Hepatocyte (in vitro differentiated cells): ENCODE measurements at regions not wholly inside any gene's neighbourhood (a gene's known extent, or its start where the extent isn't known, plus 50 kb on each side); places are given as distances from the start of the nearest gene placed in this dataset.

Source experiments
- DNase-seq: peaks from one replicate; pipeline ENCODE4 v3.0.0-alpha.2; 2016; ENCODE audit warnings: low spot score
- H2AFZ ChIP-seq: fragments of 200-600 bp; sonication (generic); 2 replicates; pipeline ENCODE4 v1.6.0; 2016; ENCODE audit warnings: antibody characterized with exemption, mild to moderate bottlenecking
- H3K27ac ChIP-seq: fragments of 200-600 bp; sonication (generic); 2 replicates; pipeline ENCODE4 v1.5.1; 2016; ENCODE audit warnings: mild to moderate bottlenecking
- H3K27me3 ChIP-seq: fragments of 200-600 bp; sonication (generic); 2 replicates; pipeline ENCODE4 v1.6.1; 2016
- H3K36me3 ChIP-seq: fragments of 200-600 bp; sonication (generic); replicated peaks from 2 replicates; pipeline ENCODE4 v1.5.1; 2016; ENCODE audit warnings: low read depth; ENCODE audit not compliant: insufficient read depth
- H3K4me1 ChIP-seq: fragments of 200-600 bp; sonication (generic); 2 replicates; pipeline ENCODE4 v1.5.1; 2016; ENCODE audit warnings: mild to moderate bottlenecking, moderate library complexity; ENCODE audit not compliant: insufficient read depth
- H3K4me2 ChIP-seq: fragments of 200-600 bp; sonication (generic); 2 replicates; pipeline ENCODE4 v1.6.0; 2016
- H3K4me3 ChIP-seq: fragments of 200-600 bp; sonication (generic); 2 replicates; pipeline ENCODE4 v1.5.1; 2016; ENCODE audit warnings: mild to moderate bottlenecking
- H3K79me2 ChIP-seq: fragments of 200-600 bp; sonication (generic); 2 replicates; pipeline ENCODE4 v1.6.0; 2017; ENCODE audit warnings: mild to moderate bottlenecking
- H3K9me2 ChIP-seq: fragments of 200-600 bp; sonication (generic); replicated peaks from 2 replicates; pipeline ENCODE4 v1.6.0; 2017; ENCODE audit warnings: mild to moderate bottlenecking; ENCODE audit not compliant: insufficient read depth
- H3K9me3 ChIP-seq: fragments of 200-600 bp; sonication (generic); 2 replicates; pipeline ENCODE4 v1.5.1; 2016; ENCODE audit warnings: low read depth, mild to moderate bottlenecking
- H4K20me1 ChIP-seq: fragments of 200-600 bp; sonication (generic); 2 replicates; pipeline ENCODE4 v1.6.0; 2016; ENCODE audit warnings: mild to moderate bottlenecking; ENCODE audit not compliant: insufficient read depth, poor library complexity, severe bottlenecking
- EZH2 ChIP-seq: fragments of 200-600 bp; sonication (generic); IDR thresholded peaks from 2 replicates; pipeline ENCODE4 v1.6.1; 2016; ENCODE audit warnings: antibody characterized with exemption, mild to moderate bottlenecking, borderline replicate concordance
- EZH2phosphoT487 ChIP-seq: fragments of 200-600 bp; sonication (generic); IDR thresholded peaks from one replicate; pipeline ENCODE4 v1.6.1; 2018; ENCODE audit warnings: antibody characterized with exemption, mild to moderate bottlenecking, low read depth, moderate library complexity; ENCODE audit not compliant: unreplicated experiment, severe bottlenecking
- WGBS: methylation state at CpG from one replicate; pipeline ENCODE4 v1.1.6; 2016; ENCODE audit warnings: low lambda C conversion rate; ENCODE audit errors: missing lambda C conversion rate; 5-methylcytosine and 5-hydroxymethylcytosine counted together
- TF ChIP-seq, protein P1 (sequence below): fragments of 200-600 bp; sonication (generic); IDR thresholded peaks from 2 replicates; pipeline ENCODE4 v1.5.1; 2016; ENCODE audit warnings: antibody characterized with exemption, mild to moderate bottlenecking; ENCODE audit not compliant: poor library complexity

GRCh38 chr16:5801396-5801795 lies 703.8 kb upstream of the EEF2KMT start:
- no peaks in the 10 kb centered on the region for H3K9me2 ChIP-seq
- no peak for DNase-seq
- WGBS: 90% methylated on average over 8 of the region's 8 CpGs

DNA sequence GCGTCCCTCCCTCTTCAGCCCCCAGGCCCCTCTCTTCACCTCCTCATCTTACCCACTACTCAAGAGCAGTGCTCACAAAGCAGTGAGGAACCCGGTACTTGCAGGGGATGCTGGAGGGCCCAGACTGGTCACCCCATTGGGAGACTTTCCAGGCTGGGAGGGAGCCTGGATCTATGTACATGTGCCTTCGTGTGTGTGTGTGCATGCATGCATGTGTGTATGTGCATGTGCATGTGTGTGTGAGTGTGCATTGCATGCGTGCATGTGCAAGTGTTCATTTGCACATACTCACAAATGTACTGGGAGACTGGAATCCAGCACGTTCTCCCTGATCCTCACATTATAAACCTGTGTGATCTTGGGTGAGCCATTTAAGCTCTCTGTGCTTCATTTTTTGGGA lies 696.0 kb upstream of the EEF2KMT start:
- Histone ChIP-seq H3K36me3 (no peaks in the 10 kb centered on the region), H3K4me3 (no peak overlapping the region), H3K4me2 (no peak overlapping the region), H3K9me3 (no peaks in the 10 kb centered on the region), H3K79me2 (no peaks in the 10 kb centered on the region), H3K9me2 (no peaks in the 10 kb centered on the region), H4K20me1 (no peaks in the 10 kb centered on the region), H3K27me3 (no peaks in the 10 kb centered on the region), H3K27ac (no peak overlapping the region), H2AFZ (no peak overlapping the region), H3K4me1 (no peaks in the 10 kb centered on the region)
- no peak for TF ChIP-seq EZH2phosphoT487
- 84% methylated on average over 5 of the region's 5 CpGs for WGBS
- no peak for DNase-seq

More at GRCh38 chr16:5801396-5801795, 703.8 kb upstream of the EEF2KMT start:
- H3K4me3 ChIP-seq: no peak overlapping the region
- no peak overlapping the region for H3K4me2 ChIP-seq
- TF ChIP-seq, protein P1, sequence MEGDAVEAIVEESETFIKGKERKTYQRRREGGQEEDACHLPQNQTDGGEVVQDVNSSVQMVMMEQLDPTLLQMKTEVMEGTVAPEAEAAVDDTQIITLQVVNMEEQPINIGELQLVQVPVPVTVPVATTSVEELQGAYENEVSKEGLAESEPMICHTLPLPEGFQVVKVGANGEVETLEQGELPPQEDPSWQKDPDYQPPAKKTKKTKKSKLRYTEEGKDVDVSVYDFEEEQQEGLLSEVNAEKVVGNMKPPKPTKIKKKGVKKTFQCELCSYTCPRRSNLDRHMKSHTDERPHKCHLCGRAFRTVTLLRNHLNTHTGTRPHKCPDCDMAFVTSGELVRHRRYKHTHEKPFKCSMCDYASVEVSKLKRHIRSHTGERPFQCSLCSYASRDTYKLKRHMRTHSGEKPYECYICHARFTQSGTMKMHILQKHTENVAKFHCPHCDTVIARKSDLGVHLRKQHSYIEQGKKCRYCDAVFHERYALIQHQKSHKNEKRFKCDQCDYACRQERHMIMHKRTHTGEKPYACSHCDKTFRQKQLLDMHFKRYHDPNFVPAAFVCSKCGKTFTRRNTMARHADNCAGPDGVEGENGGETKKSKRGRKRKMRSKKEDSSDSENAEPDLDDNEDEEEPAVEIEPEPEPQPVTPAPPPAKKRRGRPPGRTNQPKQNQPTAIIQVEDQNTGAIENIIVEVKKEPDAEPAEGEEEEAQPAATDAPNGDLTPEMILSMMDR: no peak
- TF ChIP-seq EZH2 (no peak), EZH2phosphoT487 (no peak)
- no peaks in the 10 kb centered on the region for H3K4me1 ChIP-seq
- H3K27me3 ChIP-seq: no peaks in the 10 kb centered on the region
- no peak overlapping the region for H2AFZ ChIP-seq
- H4K20me1 ChIP-seq: no peaks in the 10 kb centered on the region
- no peaks in the 10 kb centered on the region for H3K79me2 ChIP-seq
- no peaks in the 10 kb centered on the region for H3K9me3 ChIP-seq
- no peaks in the 10 kb centered on the region for H3K36me3 ChIP-seq
- H3K27ac ChIP-seq: no peak overlapping the region

DNA sequence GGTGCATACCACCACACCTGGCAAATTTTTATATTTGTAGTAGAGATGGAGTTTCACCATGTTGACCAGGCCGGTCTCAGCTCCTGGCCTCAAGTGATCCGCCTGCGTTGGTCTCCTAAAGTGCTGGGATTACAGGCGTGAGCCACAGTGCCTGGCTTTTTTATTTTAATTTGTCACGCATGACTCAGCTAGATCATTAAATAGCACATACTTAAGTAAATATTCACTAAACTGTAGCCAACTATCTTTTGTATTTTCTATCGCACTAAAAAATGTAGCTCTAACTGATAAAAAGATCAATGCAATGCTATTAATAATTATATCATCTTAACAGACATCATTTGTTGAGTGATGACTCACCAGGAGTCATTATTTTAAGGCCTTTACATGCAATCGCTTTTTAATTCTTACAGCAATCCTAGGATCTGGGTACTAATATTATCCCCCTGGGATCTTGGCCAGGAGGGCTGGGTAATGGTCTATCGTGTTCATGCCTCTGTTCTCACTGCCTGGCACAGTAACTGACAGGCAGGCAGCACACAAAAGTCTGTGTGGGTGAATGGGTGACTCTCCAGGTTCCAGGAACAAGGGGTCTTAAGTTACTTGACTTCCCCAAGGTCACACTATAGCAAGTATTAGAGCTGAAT lies 693.5 kb upstream of the EEF2KMT start:
- Histone ChIP-seq H3K9me2 (no peaks in the 10 kb centered on the region), H3K4me1 (no peaks in the 10 kb centered on the region), H3K4me2 (no peak overlapping the region), H3K27ac (no peak overlapping the region), H3K27me3 (no peaks in the 10 kb centered on the region), H3K4me3 (no peak overlapping the region), H3K9me3 (no peaks in the 10 kb centered on the region), H3K79me2 (no peaks in the 10 kb centered on the region), H3K36me3 (no peaks in the 10 kb centered on the region), H4K20me1 (no peaks in the 10 kb centered on the region), H2AFZ (no peak overlapping the region)
- no peak for DNase-seq
- 82% methylated on average over 8 of the region's 8 CpGs for WGBS
- TF ChIP-seq, protein P1: no peak
- TF ChIP-seq EZH2: no peak
- TF ChIP-seq EZH2phosphoT487: no peak

DNA sequence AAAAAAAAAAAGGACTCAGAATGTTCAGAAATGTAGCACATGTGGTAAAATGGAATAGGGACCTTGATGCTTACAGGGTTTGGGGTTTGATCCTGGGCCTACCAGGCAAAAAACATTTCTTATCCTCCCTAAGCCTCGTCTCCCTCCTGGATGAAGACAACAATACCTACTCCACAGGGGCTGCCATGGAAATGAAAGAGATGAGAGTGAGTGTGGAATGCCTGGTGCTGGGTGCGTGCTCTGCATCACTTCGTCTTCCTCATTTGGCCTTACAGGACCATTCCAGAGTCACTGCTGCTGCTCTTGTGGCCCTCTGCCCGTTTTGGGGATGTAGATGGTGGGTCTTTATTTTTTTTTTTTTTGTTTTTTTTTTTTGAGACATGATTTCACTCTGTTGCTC lies 692.9 kb upstream of the EEF2KMT start:
- no peak for DNase-seq
- Histone ChIP-seq H3K9me2 (no peaks in the 10 kb centered on the region), H3K9me3 (no peaks in the 10 kb centered on the region), H4K20me1 (no peaks in the 10 kb centered on the region), H3K4me2 (no peak overlapping the region), H2AFZ (no peak overlapping the region), H3K27ac (no peak overlapping the region), H3K79me2 (no peaks in the 10 kb centered on the region), H3K36me3 (no peaks in the 10 kb centered on the region), H3K4me1 (no peaks in the 10 kb centered on the region), H3K4me3 (no peak overlapping the region), H3K27me3 (no peaks in the 10 kb centered on the region)
- TF ChIP-seq EZH2phosphoT487: no peak
- TF ChIP-seq, protein P1: no peak
- no peak for TF ChIP-seq EZH2
- 67% methylated on average over 4 of the region's 4 CpGs for WGBS
